Neuronal stem cell (in vitro differentiated cells): ENCODE measurements at regions not wholly inside any gene's neighbourhood (a gene's known extent, or its start where the extent isn't known, plus 50 kb on each side); places are given as distances from the start of the nearest gene placed in this dataset.
A peak's percentile ranks its signal among the peaks of the same experiment; 100 is the strongest.

Source experiments
- DNase-seq: peaks from one replicate; pipeline ENCODE4 v3.0.0-alpha.2; 2013; ENCODE audit warnings: low spot score
- H2AFZ ChIP-seq: one replicate; pipeline ENCODE4 v1.6.1; 2013; ENCODE audit warnings: mild to moderate bottlenecking, low read length, inconsistent platforms
- H2AK5ac ChIP-seq: 2 replicates; pipeline ENCODE4 v1.6.1; 2013; ENCODE audit warnings: low read depth, mild to moderate bottlenecking, inconsistent platforms, low read length, moderate library complexity, mixed read lengths
- H2BK120ac ChIP-seq: 2 replicates; pipeline ENCODE4 v1.6.1; 2013; ENCODE audit warnings: low read depth, mild to moderate bottlenecking, inconsistent platforms, low read length, moderate library complexity, mixed read lengths
- H2BK12ac ChIP-seq: one replicate; pipeline ENCODE4 v1.6.1; 2013; ENCODE audit warnings: low read length, inconsistent platforms
- H2BK15ac ChIP-seq: 2 replicates; pipeline ENCODE4 v1.6.1; 2013; ENCODE audit warnings: mild to moderate bottlenecking, low read length, inconsistent platforms, mixed read lengths
- H2BK5ac ChIP-seq: one replicate; pipeline ENCODE4 v1.6.1; 2013; ENCODE audit warnings: inconsistent platforms, mild to moderate bottlenecking, low read length, moderate library complexity
- H3K14ac ChIP-seq: one replicate; pipeline ENCODE4 v1.6.1; 2013; ENCODE audit warnings: low read length, inconsistent platforms
- H3K18ac ChIP-seq: 2 replicates; pipeline ENCODE4 v1.6.1; 2013; ENCODE audit warnings: low read length, inconsistent platforms
- H3K23ac ChIP-seq: 2 replicates; pipeline ENCODE4 v1.6.1; 2013; ENCODE audit warnings: low read depth, mild to moderate bottlenecking, mixed read lengths, low read length, inconsistent platforms; ENCODE audit not compliant: poor library complexity
- H3K27ac ChIP-seq: replicated peaks from 3 replicates; pipeline ENCODE4 v1.5.1; 2013; ENCODE audit warnings: low read length, inconsistent platforms
- H3K27me3 ChIP-seq, 3 experiments: 2 replicates each; pipeline ENCODE4 v1.6.1; 2013; ENCODE audit warnings: low read length in 3 of 3, mild to moderate bottlenecking in 2 of 3, inconsistent platforms in 1 of 3, low read depth in 1 of 3, mixed read lengths in 1 of 3, moderate library complexity in 1 of 3; ENCODE audit not compliant: control insufficient read depth in 3 of 3, insufficient read depth in 3 of 3
- H3K36me3 ChIP-seq, 2 donors: replicated peaks in 1 of 2; 2 replicates each; pipeline ENCODE4 v1.6.1; 2013; ENCODE audit warnings: low read length in 2 of 2; ENCODE audit not compliant: control insufficient read depth in 2 of 2, insufficient read depth in 2 of 2
- H3K4ac ChIP-seq: 2 replicates; pipeline ENCODE4 v1.6.1; 2013; ENCODE audit warnings: inconsistent platforms, mild to moderate bottlenecking, low read length, moderate library complexity
- H3K4me1 ChIP-seq, 2 donors: 1 replicate in 1 of 2; 2 replicates in 1 of 2; pipeline ENCODE4 v1.6.1; 2013; ENCODE audit warnings: low read length in 2 of 2, low read depth in 1 of 2; ENCODE audit not compliant: control insufficient read depth in 2 of 2, insufficient read depth in 1 of 2
- H3K4me2 ChIP-seq: one replicate; pipeline ENCODE4 v1.6.1; 2013; ENCODE audit warnings: mild to moderate bottlenecking, low read length, inconsistent platforms; ENCODE audit not compliant: insufficient read depth, poor library complexity, severe bottlenecking
- H3K4me3 ChIP-seq, 2 donors: 2 replicates each; pipeline ENCODE4 v1.5.1; 2013; ENCODE audit warnings: low read length in 2 of 2, mild to moderate bottlenecking in 2 of 2, inconsistent platforms in 1 of 2, moderate library complexity in 1 of 2
- H3K79me1 ChIP-seq: one replicate; pipeline ENCODE4 v1.6.1; 2013; ENCODE audit warnings: low read depth, mild to moderate bottlenecking, inconsistent platforms, low read length, moderate library complexity
- H3K9ac ChIP-seq: one replicate; pipeline ENCODE4 v1.6.1; 2013; ENCODE audit warnings: mild to moderate bottlenecking, low read depth, low read length, inconsistent platforms; ENCODE audit not compliant: poor library complexity
- H3K9me3 ChIP-seq, 2 donors: replicated peaks in 1 of 2; 2 replicates each; pipeline versions ENCODE3 to v1.6.1; 2013; ENCODE audit warnings: low read length in 2 of 2, mild to moderate bottlenecking in 2 of 2, inconsistent platforms in 1 of 2, low read depth in 1 of 2, mixed read lengths in 1 of 2, moderate library complexity in 1 of 2; ENCODE audit not compliant: control insufficient read depth in 2 of 2, insufficient read depth in 1 of 2
- H4K8ac ChIP-seq: one replicate; pipeline ENCODE4 v1.6.1; 2013; ENCODE audit warnings: low read depth, mild to moderate bottlenecking, inconsistent platforms, low read length, moderate library complexity
- H4K91ac ChIP-seq: one replicate; pipeline ENCODE4 v1.6.1; 2013; ENCODE audit warnings: low read length, low read depth, mild to moderate bottlenecking, inconsistent platforms; ENCODE audit not compliant: poor library complexity
- WGBS, 2 donors: extraction: QIAGEN DNeasy Blood & Tissue Kit; methylation state at CpG; one replicate each; pipeline ENCODE4 v1.1.7; 2013; ENCODE audit warnings: missing lambda C conversion rate in 2 of 2, mixed read lengths in 1 of 2; ENCODE audit not compliant: insufficient read length in 2 of 2, insufficient replicate concordance in 1 of 2; ENCODE audit errors: extremely low coverage in 2 of 2; 5-methylcytosine and 5-hydroxymethylcytosine counted together

GRCh38 chr15:96264801-96265515 is 65.5 kb upstream of the NR2F2 start:
- Histone ChIP-seq H4K8ac (no peak overlapping the region), H2BK12ac (no peak overlapping the region), H2BK15ac (no peak overlapping the region), H3K9ac (no peak overlapping the region), H3K4ac (no peak overlapping the region), H3K23ac (no peak overlapping the region), H3K27ac (no peak overlapping the region), H3K18ac (no peak overlapping the region), H3K9me3 (no peaks in the 10 kb centered on the region), H2AFZ (no peak overlapping the region), H2BK5ac (no peak overlapping the region), H3K36me3 (peaks cover 0 to 24% of the 10 kb centered on the region in 2 donors), H3K79me1 (no peaks in the 10 kb centered on the region), H2AK5ac (no peak overlapping the region), H3K4me1 (peaks cover 11 to 14% of the 10 kb centered on the region in 2 donors), H3K14ac (no peak overlapping the region), H3K4me3 (no peak overlapping the region), H3K4me2 (no peak overlapping the region), H3K27me3 (no peaks in the 10 kb centered on the region), H2BK120ac (no peak overlapping the region), H4K91ac (no peak overlapping the region)
- WGBS, 2 donors: no CpG with 5 or more reads among the region's 8 CpGs
- peak; percentile 11 for DNase-seq

- Histone ChIP-seq H2BK12ac (no peak overlapping the region), H3K4me2 (no peak overlapping the region), H2AK5ac (no peak overlapping the region), H3K27ac (no peak overlapping the region), H3K36me3 (peaks cover 0 to 32% of the 10 kb centered on the region in 2 donors), H4K8ac (no peak overlapping the region), H4K91ac (no peak overlapping the region), H3K27me3 (no peaks in the 10 kb centered on the region), H3K23ac (no peak overlapping the region), H3K4ac (no peak overlapping the region), H2AFZ (no peak overlapping the region), H2BK120ac (no peak overlapping the region), H3K4me3 (no peak overlapping the region), H3K18ac (no peak overlapping the region), H3K9ac (no peak overlapping the region), H2BK5ac (no peak overlapping the region), H3K79me1 (no peaks in the 10 kb centered on the region), H2BK15ac (no peak overlapping the region), H3K4me1 (peaks cover 11 to 14% of the 10 kb centered on the region in 2 donors), H3K14ac (no peak overlapping the region), H3K9me3 (no peaks in the 10 kb centered on the region)
- no CpG with 5 or more reads among the region's 5 CpGs for WGBS, 2 donors
- DNase-seq: no peak
Observed at GRCh38 chr15:96266456-96266855, 64.0 kb upstream of the NR2F2 start.

GRCh38 chr15:96267463-96267862 is 63.0 kb upstream of the NR2F2 start:
- no peak for DNase-seq
- Histone ChIP-seq H3K27me3 (no peaks in the 10 kb centered on the region), H3K23ac (no peak overlapping the region), H3K79me1 (no peaks in the 10 kb centered on the region), H2AK5ac (no peak overlapping the region), H3K4ac (no peak overlapping the region), H3K4me1 (peaks cover 11 to 14% of the 10 kb centered on the region in 2 donors), H2BK5ac (no peak overlapping the region), H3K27ac (no peak overlapping the region), H4K91ac (no peak overlapping the region), H3K4me3 (no peak overlapping the region), H2BK12ac (no peak overlapping the region), H3K9ac (no peak overlapping the region), H2AFZ (no peak overlapping the region), H4K8ac (no peak overlapping the region), H3K18ac (no peak overlapping the region), H3K14ac (no peak overlapping the region), H3K9me3 (peaks cover 0 to 5% of the 10 kb centered on the region in 2 donors), H2BK120ac (no peak overlapping the region), H3K4me2 (no peak overlapping the region), H3K36me3 (peaks cover 0 to 39% of the 10 kb centered on the region in 2 donors), H2BK15ac (no peak overlapping the region)
- WGBS, 2 donors: no CpG with 5 or more reads among the region's 4 CpGs

GRCh38 chr15:96268442-96269204 is 61.9 kb upstream of the NR2F2 start:
- no peak overlapping the region for H3K27ac ChIP-seq
- no peak overlapping the region for H3K4ac ChIP-seq
- peaks cover 11 to 14% of the 10 kb centered on the region in 2 donors for H3K4me1 ChIP-seq
- H2AK5ac ChIP-seq: no peak overlapping the region
- H2BK15ac ChIP-seq: no peak overlapping the region
- H3K23ac ChIP-seq: no peak overlapping the region
- no peak overlapping the region for H3K4me3 ChIP-seq
- no peak overlapping the region for H3K18ac ChIP-seq
- no peaks in the 10 kb centered on the region for H3K79me1 ChIP-seq
- no CpG with 5 or more reads among the region's 14 CpGs for WGBS, 2 donors
- H4K91ac ChIP-seq: no peak overlapping the region
- no peak overlapping the region for H2AFZ ChIP-seq
- no peak overlapping the region for H2BK5ac ChIP-seq
- no peak overlapping the region for H4K8ac ChIP-seq
- peaks cover 0 to 5% of the 10 kb centered on the region in 2 donors for H3K9me3 ChIP-seq
- peaks cover 0 to 45% of the 10 kb centered on the region in 2 donors for H3K36me3 ChIP-seq
- no peaks in the 10 kb centered on the region for H3K27me3 ChIP-seq
- DNase-seq: no peak
- H2BK120ac ChIP-seq: no peak overlapping the region
- H3K9ac ChIP-seq: no peak overlapping the region
- no peak overlapping the region for H2BK12ac ChIP-seq
- H3K14ac ChIP-seq: no peak overlapping the region
- no peak overlapping the region for H3K4me2 ChIP-seq
